ENCODE measurements at regions not wholly inside any gene's neighbourhood (a gene's known extent, or its start where the extent isn't known, plus 50 kb on each side); places are given as distances from the start of the nearest gene placed in this dataset.

DNA sequence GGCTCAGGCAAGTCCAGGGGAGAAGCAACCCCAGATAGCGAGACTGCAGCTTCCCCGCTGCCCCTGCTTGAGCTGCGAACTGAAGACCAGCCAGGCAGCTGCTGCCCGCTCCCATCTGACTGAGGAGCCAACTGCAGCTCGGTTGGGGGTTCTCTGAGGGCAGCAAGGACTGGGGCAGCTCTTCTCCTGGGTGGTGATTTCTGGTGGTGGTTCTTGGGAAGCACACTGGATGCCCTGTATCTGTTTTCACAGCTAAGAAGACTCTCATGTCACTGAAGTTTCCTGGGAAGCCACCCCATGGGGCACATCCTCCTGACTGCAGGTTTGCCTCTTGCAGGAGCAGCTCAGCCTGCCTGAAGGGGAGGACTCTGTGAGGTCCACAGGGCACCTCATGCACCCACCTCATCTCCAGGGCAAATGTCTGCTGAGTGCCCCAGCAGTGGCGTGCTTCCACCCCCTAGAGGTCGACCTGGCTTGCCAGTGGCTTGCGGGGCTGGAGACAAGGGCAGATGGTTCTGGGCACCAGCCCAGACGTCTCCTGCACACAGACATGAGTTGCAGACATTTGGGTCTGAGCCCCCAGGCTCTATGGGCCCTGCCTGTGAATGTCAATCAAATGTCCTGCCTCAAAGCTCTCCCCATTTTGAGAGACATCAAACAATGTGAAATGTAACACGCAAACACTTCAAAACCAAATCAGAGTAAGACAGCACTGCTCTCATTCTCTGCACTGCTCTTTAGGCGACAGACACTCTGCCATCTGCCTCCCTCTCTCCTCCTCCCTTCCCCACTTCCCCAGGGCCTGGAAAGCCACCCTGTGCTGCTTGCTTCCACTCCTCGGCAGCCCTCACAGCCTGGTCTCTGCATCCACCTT, 800.9 kb downstream of the BRD1 start:
- DNase-seq, result no peak

DNA sequence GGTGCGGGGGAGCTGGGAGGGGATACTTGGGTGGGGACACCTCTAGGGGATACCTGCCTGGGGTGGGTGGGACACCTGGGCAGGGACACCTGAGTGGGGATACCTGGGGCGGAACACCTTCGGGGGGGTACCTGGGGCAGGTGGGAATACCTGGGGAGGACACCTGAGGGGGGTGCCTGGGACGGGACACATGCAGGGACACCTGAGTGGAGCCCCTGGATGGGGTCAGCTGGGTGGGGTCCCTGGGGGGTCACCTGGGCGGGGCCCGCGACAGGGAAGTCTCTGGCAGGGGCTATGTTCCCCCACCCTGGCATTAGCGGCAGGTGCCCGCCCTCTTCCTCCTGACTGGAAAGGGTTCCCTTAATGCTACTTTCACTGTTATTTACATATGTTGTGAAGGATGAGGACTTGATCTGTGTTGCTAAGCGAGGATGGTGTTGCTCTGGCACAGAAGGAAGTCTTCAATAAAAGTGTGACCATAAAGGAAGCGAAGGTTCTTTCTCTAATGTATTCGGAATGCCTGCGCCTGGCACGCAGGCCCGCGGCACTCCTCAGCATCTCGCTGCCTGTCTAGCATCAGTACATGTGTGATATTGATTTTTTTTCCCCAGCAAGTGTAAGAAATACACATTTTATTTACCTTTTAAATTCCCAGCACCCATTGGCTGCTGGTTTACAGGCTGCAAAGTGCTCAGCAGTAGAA, 801.7 kb downstream of the BRD1 start:
- no peak for DNase-seq

DNA sequence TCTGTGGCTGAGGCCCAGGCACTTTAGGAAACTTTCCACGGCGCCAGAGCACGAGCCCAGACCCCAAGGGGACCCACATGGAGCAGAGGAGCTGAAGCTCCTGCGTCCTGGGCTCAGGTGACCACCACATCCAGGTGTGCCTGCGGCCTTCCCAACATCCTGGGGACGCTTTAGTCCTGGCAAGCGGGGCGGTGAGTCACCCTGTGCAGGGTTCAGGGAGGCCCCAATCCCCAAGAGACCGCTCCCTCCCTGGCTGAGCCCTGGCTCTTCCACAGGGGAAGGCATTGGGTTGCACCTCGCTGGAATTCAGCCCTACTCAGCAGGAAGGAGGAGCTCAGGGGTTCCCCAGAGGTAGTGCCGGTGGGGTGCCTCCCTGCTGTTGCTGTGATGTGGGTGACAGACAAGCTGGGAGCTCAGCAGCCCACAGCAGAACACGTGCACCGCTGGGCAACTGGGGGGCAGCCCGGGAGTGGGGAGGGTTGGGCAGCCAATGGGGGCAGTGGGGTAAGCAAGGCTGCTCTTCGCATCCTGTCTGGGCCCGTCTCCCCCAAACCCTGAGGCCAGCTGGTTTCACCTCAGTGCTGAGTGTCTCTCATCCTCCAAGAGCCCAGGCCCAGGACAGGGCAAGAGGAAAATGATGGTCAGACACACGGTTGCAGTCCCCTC, 802.8 kb downstream of the BRD1 start:
- DNase-seq, result no peak

DNA sequence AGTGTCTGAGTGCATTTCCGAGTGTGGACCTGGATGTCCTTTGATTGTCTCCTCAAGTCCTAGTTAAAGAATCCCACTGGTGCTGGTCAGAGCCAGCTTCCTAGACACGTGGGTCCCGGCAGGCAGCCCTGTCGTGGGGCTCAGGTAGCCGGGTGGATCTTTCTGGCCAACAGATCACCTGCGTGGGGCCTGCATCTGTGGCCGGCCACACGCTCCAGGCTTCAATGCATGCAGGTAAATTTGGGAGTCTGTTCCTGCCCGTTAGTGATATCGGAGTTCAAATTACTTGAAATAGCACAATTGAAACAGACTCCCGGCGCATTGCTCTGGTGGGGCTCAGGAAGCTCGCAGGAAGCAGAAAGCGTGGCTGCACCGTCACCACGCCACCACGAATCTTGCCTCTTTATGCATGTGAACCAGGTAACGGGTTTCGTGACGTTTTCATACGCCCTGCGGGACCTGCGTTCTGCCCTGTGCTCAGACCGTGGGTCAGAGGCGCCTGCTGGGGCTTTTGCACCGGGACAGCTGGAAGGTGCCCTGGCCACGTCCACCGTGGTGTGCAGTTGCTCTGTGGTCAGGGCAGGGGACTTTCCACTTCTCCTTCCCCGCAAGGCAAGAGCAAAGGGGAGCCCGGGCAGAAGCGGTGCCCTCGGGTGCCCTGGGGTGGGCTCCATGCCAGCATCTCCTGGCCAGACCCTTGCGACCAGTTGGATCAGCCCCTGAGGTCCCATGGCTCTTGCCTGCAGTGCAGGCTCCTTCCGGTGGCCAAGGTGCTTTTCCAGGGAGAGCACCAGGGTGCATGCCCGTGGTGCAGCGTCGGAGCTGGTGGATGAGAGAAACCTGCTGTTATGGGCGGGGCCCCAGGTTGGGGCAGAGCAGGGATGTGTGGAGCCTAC, 803.5 kb downstream of the BRD1 start:
- no peak for DNase-seq

DNA sequence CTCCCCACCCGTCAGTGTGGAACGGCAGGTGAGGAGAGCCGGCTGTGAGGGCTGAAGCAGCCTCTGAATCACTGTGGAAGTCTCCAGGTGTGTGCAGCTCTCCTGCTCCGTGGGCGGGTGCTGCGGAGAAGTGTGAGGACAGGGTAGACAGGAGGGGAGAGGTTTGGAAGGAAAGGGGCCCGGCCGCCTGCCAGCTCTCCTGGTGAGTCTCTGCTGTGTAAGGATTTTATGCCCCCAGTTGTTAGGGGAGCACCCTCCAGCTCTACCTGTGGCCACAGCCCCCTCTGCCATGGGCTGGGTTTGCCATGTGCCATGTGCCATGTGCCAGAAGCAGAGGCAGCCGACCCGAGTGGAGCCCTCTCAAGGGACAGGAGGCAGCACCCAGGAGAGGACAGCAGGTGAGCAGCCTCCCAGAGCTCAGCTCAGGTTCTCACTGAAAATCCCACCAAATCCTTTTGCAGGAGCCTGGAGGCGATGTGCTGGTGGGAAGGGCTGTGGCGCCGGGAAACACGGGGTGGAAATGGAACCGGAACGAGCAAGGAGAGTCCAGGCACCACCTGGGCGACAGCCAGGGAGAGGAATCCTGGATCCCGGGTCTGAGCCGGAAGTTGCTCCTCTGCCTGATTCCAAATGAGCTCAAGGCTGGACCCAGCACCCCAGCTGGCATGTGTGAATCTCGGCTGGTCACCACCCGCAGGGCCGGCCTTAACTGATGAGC, 804.4 kb downstream of the BRD1 start:
- DNase-seq, result no peak

DNA sequence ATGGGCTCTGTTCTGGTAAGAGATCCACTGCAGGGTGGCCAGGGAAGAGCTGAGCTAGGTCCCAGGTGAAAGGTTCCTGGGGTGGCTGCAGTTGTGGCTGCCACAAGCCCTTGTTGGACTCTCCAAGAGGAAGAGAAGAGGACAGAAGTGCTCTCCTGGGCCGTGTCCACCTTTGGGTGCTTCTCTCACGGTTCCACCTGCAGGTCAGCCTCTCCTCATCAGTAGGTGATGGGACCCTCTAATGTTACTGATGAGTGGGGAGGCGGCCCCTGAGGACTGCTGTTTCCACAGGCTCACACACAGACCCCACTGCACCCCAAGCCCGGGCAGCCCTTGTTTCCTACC, 804.9 kb downstream of the BRD1 start:
- DNase-seq, result no peak

DNA sequence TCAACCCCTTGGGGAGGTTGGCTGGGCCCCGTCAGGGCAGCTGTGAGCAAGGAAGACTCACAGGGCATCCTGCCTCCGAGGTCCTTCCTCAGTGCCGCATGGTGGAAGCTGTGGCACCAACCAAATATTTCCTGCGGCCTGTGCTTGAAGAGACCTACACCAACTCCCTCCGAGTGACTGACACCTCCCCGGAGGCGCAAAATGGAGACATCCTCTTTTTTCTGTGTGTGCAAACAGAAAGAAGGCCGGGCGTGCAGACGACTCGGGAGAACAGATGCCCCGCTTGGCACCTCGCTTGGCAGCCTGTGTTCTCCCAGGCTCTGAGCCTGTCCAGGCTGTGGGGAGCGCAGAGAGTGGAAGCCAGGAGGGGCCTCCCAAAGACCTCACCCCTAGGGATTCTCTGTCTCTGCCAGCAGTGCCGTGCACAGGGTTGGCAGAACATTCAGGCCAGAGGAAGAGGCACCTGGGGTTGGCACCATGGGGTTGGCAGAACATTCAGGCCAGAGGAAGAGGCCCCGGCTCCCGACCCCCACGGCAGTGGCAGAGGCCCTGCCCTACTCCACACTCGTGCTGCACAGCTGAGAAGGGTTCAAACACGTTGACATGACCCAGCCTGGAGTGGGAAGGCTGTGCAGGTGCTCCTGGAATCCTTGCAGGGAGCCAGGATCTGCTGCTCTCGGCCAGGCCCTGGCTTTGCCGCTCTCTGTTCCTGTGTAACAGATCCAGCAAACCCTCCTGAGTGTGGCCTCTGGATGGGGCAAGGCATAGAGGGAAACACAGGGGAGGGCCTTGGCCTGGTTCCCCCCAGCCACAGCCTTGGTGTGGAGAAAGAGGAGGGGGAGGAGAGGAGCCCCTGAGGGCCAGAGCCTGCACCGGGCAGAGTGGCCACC, 805.5 kb downstream of the BRD1 start:
- no peak for DNase-seq

DNA sequence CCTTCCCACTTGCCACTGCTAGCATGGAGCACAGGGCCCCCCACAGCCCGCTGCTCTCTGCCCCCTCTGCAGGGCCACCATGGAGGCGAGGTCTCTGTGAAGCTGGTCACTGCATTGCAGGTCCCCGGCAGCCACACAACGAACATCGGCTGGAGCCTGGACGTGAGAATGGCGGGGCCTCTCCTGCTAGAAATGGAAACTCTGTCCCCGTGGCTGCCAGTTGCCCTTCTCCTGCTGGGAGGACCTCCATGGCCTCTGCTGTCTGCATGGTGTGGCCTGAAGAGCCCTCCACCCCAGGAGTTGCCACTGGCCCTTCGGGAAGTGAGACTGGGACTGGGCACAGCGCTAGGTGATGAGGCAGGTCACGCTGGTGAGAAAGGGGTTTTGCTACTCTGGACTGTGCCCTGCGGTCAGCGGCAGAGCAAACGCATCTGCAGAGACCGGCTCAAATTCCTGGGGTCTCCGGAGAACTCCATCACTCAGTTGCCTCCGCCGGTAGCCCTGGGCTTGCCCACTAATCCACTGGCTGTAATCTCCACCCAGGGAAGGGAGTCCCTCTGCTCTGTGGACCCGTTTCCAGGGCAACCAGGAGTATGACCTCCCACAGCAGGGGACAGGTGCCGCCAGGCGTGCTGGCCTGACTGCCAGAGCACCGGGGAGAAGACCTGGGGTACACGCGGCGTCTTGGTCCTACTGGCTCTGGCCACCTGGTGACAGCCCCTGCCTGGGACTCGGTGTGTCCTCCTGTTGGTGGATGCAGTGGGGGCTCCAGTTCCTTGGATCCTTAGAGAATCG, 806.3 kb downstream of the BRD1 start:
- DNase-seq, result no peak

DNA sequence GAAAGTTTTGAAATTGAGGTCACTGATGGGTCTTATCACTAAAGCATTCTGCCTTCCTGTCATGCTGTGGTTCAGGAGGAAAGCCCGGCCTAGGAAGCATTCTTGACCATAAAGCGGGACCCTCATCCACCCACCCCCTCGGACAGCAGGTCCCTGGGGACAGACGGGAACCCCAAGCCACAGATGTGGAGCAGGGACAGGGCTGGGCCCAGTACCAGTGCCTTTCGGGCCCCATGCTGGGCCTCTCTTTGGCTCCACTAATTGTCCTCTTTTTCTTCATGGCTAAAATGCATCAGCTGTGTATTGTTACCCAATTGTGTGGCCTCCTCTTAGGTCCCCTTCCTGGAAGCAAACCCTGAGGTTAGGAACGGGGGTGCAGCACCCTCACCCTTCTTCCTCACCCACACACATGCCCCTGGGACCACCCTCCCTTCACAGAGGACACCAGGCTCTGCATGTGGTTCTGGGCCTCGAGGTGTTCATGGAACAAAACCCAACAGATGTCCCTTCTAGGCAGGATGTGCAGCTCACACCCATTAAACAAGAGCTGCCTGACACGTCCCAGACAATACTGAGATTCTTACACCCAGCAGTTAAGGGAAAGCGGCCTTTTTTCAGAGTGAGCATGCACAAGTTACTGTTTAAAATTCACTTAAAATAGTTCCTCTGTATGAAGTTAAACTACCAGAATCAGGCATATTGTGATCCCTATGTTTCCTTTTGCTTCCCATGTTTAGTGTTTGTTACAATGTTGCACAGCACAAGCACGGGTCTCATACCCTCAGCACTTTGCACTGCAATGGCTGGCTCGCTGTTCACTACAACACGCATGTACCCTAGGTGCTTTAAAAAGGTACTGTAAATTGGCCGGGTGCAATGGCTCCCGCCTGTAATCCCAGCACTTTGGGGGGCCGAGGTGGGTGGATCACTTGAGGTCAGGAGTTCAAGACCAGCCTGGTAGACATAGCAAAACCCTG, 807.6 kb downstream of the BRD1 start:
- no peak for DNase-seq

DNA sequence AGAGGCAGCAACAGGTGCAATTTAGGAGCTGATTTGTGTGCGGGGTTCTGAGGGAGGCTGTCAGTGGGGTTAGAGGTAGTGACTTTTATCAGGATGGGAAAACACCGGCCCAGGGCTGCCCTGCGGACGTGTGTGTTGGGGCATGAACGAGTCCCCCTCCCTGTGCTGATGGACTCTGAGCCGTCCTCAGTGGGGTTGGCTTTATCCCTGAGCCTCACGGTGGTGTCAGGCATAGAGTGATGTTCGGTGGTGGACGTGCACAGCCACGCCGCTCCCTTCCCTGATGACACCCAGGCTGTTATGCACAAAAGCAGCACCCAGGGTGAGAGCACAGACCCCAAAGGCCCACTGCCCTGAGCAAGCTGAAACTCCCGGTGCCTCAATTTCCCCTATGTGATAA, 809.1 kb downstream of the BRD1 start:
- no peak for DNase-seq

DNA sequence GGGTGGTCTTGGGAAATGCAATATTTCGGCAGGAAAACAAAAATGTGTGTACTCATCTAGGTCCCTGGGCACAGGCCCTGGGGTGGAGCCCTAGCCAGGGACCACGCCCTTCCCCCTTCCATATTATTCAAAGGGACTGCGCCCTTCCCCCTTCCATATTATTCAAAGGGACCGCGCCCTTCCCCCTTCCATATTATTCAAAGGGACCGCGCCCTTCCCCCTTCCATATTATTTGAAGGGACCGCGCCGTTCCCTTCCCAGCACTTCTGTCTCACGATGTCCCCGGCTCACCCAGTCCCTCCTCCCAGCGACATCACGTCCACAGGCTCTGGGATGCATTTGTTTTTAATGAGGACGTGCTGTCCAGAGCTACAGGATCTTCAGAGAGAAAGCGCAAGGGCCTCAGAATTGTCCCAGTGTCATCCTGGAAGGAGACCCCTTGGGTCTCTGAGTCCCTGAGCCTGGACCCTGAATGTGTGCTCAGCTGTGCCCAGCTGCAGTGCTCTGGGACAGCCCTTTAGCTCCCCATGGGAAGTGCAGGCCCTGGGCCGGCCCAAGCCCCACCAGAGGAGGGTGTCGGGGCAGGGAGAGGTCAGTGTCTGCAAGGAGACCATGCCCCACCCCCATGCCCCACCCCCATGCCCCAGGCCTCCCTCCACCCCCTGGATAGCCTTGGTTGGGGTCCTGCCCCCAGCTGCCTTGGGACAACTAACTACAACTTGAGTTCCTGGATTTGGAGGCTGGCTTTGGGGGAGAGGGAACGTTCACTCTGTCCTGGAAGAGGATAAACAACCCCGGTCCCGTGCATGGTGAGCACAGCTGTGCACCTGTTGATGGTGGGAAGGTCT, 810.0 kb downstream of the BRD1 start:
- DNase-seq, result no peak

DNA sequence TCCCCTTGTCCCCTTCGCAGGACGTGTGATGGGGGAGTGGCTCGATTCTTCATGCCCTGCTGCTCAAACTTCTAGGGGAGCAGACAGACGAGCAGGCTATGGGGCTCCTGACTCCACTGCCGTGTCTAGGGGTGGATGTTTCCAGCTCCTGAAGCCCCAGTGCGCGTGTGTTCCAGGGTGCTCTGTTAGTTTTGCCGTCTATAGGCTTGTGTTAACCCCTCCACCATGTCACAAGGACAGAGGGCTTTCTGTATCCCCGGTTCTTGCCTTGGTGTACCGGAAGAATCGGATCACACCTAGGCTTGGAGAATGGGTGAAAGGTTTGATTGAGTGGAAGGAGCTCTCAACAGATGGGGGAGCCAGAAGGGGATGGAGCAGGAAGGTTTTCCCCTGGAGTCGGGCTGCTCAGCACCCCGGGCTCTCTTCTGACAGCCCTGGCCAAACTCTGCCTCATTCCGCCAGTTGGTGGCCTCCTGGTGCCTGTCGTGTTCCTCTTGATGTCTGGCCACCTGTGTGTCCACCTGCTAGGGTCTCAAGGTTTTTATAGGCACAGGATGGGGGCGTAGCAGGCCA, 810.7 kb downstream of the BRD1 start:
- no peak for DNase-seq

DNA sequence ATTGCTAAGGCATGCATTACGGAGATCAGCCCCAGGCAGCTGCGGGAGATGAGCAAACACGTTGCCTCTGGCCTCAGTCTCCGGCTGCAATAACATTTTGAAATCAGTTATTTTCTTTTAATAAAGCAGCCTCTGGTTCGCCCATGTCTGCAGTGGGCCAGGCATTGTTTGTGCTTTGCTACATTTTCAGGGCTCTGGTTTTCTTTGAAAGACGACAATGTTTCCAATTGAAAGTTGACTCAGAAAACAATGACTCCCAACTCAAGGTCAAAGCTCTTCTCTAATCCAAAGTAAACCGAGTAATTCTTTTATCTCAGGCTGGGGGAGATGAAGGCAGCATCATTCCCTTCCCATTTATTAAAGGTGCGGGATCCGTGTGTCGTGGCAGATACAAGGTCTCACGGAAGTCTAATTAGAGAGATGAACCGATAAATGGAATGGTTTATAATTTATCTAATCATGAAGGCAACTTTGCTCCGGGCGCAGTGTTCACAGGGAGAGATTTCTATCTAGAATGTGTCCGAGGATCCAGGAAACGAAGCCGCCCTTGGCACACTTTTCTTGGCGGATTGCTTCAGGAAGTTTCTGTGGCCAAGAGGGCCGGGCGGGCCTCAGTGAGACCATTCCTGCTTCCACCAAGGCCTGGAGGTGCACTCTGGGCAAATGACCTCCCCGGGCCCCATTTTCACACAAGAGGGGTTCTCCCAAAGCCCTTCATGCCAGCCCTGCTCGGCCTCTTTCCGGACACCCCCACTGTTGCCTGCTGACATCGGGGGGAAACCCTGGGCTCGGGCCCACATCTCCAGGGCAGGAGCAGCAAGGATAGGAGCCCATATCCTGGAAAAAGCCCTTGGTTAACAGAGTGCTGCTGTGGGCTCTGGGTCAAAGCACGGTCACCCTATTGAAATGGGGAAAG, 811.4 kb downstream of the BRD1 start:
- DNase-seq, result no peak

DNA sequence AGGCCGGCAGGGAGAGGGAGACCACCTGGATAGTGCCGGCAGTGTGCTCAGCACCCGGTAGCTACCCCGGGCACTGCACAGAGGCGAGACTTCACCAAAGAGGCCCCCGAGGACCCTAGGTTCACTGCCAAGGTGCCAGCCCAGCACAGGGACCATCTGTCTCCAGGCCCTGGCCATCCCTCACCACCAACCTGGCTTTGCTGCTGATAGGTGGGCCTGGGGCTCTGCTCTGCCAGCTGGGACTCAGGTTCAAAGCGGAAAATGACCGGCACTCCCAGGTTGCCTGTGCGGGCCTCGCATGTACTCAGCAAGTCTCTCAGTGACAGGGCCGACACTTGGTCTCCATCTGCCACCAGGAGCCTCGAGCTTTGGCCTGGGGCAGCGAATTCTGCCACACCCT, 812.2 kb downstream of the BRD1 start:
- DNase-seq, result no peak

DNA sequence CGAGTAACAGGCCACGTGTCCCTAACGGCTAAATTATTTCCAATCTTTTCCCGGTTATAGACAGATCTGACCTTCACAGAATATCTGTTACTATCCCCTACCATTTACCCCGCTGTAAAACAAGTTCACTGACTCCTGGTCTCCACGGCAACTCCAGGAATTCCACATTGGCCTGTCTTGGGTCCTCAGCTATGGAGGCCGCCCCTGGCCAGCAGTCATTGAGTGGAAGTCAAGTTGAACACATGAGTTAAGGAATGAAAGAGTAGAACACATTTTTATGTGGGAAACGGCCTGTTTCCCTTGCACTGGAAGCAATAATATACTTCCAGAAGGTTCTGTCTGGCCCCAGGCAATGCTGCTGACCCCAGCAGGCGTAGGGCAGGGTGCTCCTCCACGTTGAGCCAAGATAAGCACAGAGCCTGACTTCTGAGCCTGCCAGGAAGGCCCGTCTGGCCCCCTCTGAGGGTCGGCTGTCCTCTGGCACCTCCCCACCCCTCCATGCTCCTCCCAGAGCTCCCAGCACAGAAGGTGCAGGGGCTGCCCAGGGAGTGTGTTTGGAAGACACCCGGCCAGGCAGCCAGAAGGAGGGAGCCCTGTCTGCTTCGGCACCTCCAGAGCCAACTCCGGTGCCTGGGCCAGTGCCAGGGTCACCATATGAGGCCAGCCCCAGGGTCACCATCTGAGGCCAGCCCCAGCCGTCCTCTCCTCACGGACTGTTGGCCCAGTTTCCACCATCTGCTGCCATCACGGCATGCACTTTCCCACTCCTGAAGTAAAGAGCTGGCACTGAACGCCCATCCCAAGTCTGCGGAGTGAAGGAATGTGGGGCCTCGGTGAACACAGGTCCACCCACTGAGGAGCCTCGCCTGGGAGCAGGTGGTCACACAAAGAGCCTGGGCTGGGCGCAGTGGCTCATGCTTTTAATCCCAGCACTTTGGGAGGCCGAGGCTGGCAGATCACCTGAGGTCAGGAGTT, 813.2 kb downstream of the BRD1 start:
- no peak for DNase-seq
